Osteocyte (in vitro differentiated cells): ENCODE measurements at regions not wholly inside any gene's neighbourhood (a gene's known extent, or its start where the extent isn't known, plus 50 kb on each side); places are given as distances from the start of the nearest gene placed in this dataset.

ENCODE experiments used
- DNase-seq: peaks from one replicate; pipeline ENCODE4 v3.0.0; 2021; ENCODE audit warnings: mixed read lengths; ENCODE audit not compliant: unreplicated experiment; ENCODE audit errors: extremely low spot score
- H3K27ac Mint-ChIP-seq: one replicate; pipeline ENCODE4 v1.8.0; 2021; ENCODE audit warnings: mild to moderate bottlenecking, mixed read lengths; ENCODE audit not compliant: unreplicated experiment
- H3K27me3 Mint-ChIP-seq: one replicate; pipeline ENCODE4 v1.8.0; 2021; ENCODE audit warnings: mixed read lengths; ENCODE audit not compliant: unreplicated experiment
- H3K36me3 Mint-ChIP-seq: one replicate; pipeline ENCODE4 v1.8.0; 2021; ENCODE audit warnings: mixed read lengths; ENCODE audit not compliant: unreplicated experiment
- H3K4me1 Mint-ChIP-seq: one replicate; pipeline ENCODE4 v1.8.0; 2021; ENCODE audit warnings: mixed read lengths; ENCODE audit not compliant: unreplicated experiment
- H3K4me3 Mint-ChIP-seq: one replicate; pipeline ENCODE4 v1.8.0; 2021; ENCODE audit warnings: mild to moderate bottlenecking, moderate library complexity, mixed read lengths; ENCODE audit not compliant: unreplicated experiment
- H3K9me3 Mint-ChIP-seq: one replicate; pipeline ENCODE4 v1.8.0; 2021; ENCODE audit warnings: mixed read lengths; ENCODE audit not compliant: unreplicated experiment
- CTCF ChIP-seq: fragments of 200-600 bp; sonication (generic); IDR thresholded peaks from 2 replicates; pipeline ENCODE4 v1.5.0; 2021; ENCODE audit warnings: antibody characterized with exemption, mild to moderate bottlenecking, moderate library complexity

- H3K36me3 Mint-ChIP-seq: no peaks in the 10 kb centered on the region
- TF ChIP-seq CTCF: no peak
- no peaks in the 10 kb centered on the region for H3K27me3 Mint-ChIP-seq
- no peaks in the 10 kb centered on the region for H3K4me1 Mint-ChIP-seq
- H3K9me3 Mint-ChIP-seq: peaks cover 4% of the 10 kb centered on the region
- H3K4me3 Mint-ChIP-seq: no peak overlapping the region
- no peak for DNase-seq
- H3K27ac Mint-ChIP-seq: no peak overlapping the region
Observed at GRCh38 chr3:68328049-68328448, 604.3 kb downstream of the TAFA4 start.

- Mint-ChIP-seq H3K27ac (no peak overlapping the region), H3K4me1 (no peaks in the 10 kb centered on the region), H3K27me3 (no peaks in the 10 kb centered on the region), H3K9me3 (peaks cover 16% of the 10 kb centered on the region), H3K36me3 (no peaks in the 10 kb centered on the region), H3K4me3 (no peak overlapping the region)
- no peak for DNase-seq
- no peak for TF ChIP-seq CTCF
Observed at GRCh38 chr3:68315964-68316363, 616.4 kb downstream of the TAFA4 start.

DNA sequence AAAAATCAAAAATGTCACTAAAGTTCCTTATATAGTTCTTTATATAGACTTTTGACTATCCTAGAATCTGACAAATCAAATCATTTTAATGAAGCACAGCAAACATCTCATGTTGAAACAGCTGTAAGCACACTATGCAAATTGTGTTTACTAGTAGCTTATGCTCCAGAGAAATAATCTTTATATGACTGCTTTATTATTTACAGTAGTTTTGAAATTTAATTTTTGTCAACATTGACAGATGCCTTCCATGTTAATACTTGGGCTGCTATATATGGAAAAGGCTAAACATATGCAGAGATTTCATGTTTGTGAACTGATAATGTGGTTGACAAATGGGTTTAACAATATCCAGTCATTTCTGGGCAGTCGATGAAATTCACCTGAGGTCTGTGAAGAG, 616.8 kb downstream of the TAFA4 start:
- DNase-seq: no peak
- peaks cover 19% of the 10 kb centered on the region for H3K9me3 Mint-ChIP-seq
- H3K4me1 Mint-ChIP-seq: no peaks in the 10 kb centered on the region
- no peak for TF ChIP-seq CTCF
- no peaks in the 10 kb centered on the region for H3K36me3 Mint-ChIP-seq
- no peak overlapping the region for H3K4me3 Mint-ChIP-seq
- H3K27me3 Mint-ChIP-seq: no peaks in the 10 kb centered on the region
- no peak overlapping the region for H3K27ac Mint-ChIP-seq

GRCh38 chr3:68306571-68306970, 625.8 kb downstream of the TAFA4 start:
- Mint-ChIP-seq H3K27me3 (no peaks in the 10 kb centered on the region), H3K36me3 (no peaks in the 10 kb centered on the region), H3K4me3 (no peak overlapping the region), H3K27ac (no peak overlapping the region), H3K9me3 (peaks cover 17% of the 10 kb centered on the region), H3K4me1 (no peaks in the 10 kb centered on the region)
- no peak for TF ChIP-seq CTCF
- no peak for DNase-seq

- Mint-ChIP-seq H3K36me3 (no peaks in the 10 kb centered on the region), H3K27ac (no peak overlapping the region), H3K4me3 (no peak overlapping the region), H3K4me1 (no peaks in the 10 kb centered on the region), H3K9me3 (peaks cover 3% of the 10 kb centered on the region), H3K27me3 (no peaks in the 10 kb centered on the region)
- DNase-seq: no peak
- no peak for TF ChIP-seq CTCF
Observed at GRCh38 chr3:68295457-68295856, 636.9 kb downstream of the TAFA4 start.
